GM12875 (cell line): ENCODE measurements at regions not wholly inside any gene's neighbourhood (a gene's known extent, or its start where the extent isn't known, plus 50 kb on each side); places are given as distances from the start of the nearest gene placed in this dataset.

Source experiments
- H3K4me3 ChIP-seq: one replicate; pipeline ENCODE4 v1.5.1; 2011; ENCODE audit warnings: low read depth, low read length, control low read depth
- TF ChIP-seq, protein P1 (sequence below): IDR thresholded peaks from 2 replicates; pipeline ENCODE4 v1.5.1; 2011; ENCODE audit warnings: low read depth, mild to moderate bottlenecking, control low read depth, inconsistent platforms, low read length, moderate library complexity, borderline replicate concordance; ENCODE audit not compliant: insufficient read depth

DNA sequence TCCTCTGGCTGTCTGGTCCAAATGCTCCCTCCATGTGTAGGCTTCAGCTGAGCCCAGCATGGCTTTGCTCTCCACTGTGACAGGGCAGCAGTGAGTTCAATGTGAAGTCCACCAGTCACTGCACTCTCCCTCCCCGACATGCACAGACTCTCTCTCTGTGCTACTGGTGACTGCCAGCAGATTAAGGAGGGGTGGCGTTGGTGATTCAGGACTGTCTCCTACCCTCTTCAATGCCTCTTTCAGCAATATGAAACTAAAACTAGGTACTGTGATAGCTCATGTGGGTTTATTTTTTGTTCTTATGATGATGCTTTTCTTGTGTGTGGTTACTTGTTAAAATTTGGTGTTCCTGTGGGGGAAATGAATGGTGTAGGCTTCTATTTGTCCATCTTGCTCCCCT, 201.0 kb upstream of the RBMS1 start:
- H3K4me3 ChIP-seq, result no peak overlapping the region
- TF ChIP-seq, protein P1, sequence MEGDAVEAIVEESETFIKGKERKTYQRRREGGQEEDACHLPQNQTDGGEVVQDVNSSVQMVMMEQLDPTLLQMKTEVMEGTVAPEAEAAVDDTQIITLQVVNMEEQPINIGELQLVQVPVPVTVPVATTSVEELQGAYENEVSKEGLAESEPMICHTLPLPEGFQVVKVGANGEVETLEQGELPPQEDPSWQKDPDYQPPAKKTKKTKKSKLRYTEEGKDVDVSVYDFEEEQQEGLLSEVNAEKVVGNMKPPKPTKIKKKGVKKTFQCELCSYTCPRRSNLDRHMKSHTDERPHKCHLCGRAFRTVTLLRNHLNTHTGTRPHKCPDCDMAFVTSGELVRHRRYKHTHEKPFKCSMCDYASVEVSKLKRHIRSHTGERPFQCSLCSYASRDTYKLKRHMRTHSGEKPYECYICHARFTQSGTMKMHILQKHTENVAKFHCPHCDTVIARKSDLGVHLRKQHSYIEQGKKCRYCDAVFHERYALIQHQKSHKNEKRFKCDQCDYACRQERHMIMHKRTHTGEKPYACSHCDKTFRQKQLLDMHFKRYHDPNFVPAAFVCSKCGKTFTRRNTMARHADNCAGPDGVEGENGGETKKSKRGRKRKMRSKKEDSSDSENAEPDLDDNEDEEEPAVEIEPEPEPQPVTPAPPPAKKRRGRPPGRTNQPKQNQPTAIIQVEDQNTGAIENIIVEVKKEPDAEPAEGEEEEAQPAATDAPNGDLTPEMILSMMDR, result no peak

DNA sequence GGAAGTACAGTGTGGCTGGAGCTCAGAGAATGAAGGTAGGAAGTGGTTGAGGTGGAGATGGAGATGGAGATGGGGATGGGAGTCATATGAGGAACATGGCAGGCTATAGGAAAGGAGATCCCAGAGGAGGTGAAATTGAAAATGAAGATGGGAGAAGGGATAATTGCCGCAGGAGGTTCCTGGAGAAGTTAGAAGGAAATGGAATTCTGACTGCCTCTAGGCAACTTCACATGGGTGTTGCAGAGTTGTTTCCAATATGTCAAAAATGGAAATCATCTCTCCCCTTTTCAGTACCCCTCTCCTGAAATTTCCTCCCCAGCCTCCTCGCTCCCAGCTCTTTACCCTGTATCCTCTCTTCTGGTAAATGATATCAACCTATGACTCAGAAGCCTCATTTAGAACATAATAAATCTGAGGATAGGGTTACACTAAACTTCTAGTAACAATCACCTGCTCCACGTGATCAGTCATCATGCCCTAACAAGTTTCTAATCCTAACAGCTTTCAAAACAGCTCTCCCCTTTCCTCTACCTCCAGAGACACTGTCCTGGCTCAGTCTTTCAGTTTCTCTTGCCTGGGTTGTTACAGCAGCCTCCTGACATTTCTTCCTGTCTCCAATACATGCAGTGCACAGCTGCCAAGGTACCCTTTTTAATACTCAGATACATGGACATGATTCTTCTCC, 201.9 kb upstream of the RBMS1 start:
- TF ChIP-seq, protein P1, result no peak
- no peak overlapping the region for H3K4me3 ChIP-seq

DNA sequence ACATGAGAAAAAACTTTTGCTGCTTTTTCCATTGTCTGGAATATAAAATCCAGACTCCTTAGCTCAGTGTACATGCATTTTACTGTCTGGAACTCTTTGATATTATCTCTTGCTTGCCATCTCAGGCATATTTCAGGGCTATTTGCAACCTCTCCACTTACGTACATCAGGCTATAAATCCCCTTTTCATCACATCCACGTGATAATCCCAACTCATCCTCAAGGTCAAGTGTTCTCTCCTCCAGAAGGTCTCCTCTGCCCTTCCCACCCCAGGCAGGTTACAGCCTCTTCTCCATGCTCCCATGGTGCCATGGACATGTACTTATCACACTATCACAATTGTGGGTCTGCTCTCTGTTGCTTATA, 202.5 kb upstream of the RBMS1 start:
- no peak overlapping the region for H3K4me3 ChIP-seq
- TF ChIP-seq, protein P1, result no peak

DNA sequence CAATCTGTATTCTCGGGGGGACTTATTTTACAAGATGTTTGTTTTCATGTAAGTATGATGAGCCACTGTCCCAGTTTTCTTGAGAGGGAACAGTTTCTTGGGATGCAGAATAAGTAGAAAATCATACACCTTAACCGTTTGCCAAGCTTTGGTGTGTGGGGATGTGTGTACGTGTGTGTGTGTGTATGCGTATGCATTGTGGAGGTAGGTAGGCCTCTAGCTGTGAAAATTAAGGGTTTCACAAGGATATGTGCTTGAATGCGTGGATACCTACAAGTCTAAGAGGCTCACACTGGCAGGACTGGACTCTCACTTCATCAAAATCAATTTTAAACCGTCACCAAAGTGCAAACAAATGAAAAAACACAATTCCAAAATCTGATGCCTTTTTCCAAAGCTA, 204.2 kb upstream of the RBMS1 start:
- TF ChIP-seq, protein P1, result no peak
- H3K4me3 ChIP-seq, result no peak overlapping the region

DNA sequence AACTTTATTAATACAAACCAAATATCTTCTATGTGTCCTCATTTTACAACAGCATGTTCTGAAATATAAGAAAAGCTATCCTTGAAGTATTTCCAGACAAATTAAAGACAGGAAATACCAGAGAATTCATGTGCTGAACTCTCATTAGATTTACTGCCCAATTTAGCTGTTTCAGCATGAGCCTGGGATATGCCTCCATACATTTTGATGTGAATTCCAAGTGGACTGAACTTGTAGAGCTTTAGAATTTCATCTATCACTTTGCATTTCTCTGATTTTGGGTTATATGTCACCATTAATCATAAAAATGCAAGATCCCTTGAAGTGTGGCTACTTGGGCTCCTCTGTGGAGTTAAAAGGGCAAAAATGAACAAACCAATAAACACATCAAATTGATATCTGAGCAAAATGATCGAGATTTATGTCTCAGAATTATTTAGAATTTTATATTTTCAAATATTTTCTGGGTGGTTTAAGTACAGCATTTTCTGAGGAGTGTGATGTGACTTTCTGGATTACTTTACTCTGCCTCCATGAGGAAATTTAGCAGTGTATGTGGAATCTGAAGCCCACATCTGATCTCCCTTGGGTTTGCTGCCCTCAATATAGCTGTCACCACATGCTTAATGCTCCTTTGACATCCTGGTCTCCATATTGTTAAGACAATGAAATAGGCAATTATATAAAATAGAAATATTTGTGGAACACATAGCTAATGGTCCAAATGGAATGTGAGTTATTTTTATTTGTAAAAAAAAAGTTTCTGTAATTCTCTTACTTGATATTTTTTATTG, 206.6 kb upstream of the RBMS1 start:
- H3K4me3 ChIP-seq, result no peak overlapping the region
- TF ChIP-seq, protein P1, result no peak

DNA sequence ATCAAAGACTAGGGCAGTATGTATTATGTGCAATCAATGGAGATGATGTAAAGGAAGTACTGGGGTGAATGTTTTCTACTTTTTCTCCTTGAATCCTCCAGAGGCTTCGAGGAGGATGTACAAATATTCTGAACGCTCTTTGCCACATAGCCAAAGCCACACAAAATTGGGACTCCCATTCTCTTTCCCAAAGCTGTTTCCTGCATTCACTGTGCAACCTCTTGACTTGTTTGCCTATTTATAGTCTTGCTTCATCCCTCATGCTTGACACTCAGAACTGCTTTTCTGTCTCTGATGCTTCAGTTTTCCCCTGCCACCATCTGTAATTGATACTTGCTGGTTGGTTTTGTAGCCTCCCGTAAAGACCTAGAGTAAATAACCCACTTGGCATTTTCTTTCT, 208.2 kb upstream of the RBMS1 start:
- TF ChIP-seq, protein P1, result no peak
- no peak overlapping the region for H3K4me3 ChIP-seq

DNA sequence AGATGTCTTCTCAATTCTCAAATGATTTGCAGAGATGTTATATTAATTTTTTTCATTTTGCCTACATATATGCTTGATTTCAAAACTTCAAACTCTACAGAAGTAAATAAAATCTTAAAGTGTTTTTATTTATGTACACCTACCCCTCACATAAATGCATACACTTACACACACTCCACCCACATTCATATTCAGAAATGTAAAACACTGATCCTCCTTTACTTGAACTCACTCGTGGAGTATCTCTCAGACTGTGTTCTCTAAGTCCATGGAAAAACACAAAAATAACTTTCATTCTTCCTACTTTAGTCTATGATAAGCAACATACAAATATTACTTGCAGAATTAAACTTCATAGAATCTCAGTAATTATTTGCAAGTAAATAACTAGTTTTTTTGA, 209.1 kb upstream of the RBMS1 start:
- no peak overlapping the region for H3K4me3 ChIP-seq
- TF ChIP-seq, protein P1, result no peak
